DOHH2 (cell line): ENCODE measurements at regions not wholly inside any gene's neighbourhood (a gene's known extent, or its start where the extent isn't known, plus 50 kb on each side); places are given as distances from the start of the nearest gene placed in this dataset.

ENCODE experiments used
- EZH2phosphoT487 ChIP-seq: fragments of 200-600 bp; sonication (generic); IDR thresholded peaks from 2 replicates; pipeline ENCODE4 v1.6.1; 2017; ENCODE audit warnings: borderline replicate concordance, mild to moderate bottlenecking, antibody characterized with exemption, low read length, moderate library complexity, mixed read lengths
- TF ChIP-seq, protein P1 (sequence below): fragments of 200-600 bp; sonication (generic); IDR thresholded peaks from one replicate; pipeline ENCODE4 v1.5.1; 2014; ENCODE audit warnings: antibody characterized with exemption, mild to moderate bottlenecking, low read depth, low read length; ENCODE audit not compliant: poor library complexity, severe bottlenecking

- TF ChIP-seq, protein P1, sequence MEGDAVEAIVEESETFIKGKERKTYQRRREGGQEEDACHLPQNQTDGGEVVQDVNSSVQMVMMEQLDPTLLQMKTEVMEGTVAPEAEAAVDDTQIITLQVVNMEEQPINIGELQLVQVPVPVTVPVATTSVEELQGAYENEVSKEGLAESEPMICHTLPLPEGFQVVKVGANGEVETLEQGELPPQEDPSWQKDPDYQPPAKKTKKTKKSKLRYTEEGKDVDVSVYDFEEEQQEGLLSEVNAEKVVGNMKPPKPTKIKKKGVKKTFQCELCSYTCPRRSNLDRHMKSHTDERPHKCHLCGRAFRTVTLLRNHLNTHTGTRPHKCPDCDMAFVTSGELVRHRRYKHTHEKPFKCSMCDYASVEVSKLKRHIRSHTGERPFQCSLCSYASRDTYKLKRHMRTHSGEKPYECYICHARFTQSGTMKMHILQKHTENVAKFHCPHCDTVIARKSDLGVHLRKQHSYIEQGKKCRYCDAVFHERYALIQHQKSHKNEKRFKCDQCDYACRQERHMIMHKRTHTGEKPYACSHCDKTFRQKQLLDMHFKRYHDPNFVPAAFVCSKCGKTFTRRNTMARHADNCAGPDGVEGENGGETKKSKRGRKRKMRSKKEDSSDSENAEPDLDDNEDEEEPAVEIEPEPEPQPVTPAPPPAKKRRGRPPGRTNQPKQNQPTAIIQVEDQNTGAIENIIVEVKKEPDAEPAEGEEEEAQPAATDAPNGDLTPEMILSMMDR: no peak
- TF ChIP-seq EZH2phosphoT487: no peak
Measured at GRCh38 chr4:149956678-149957077, 121.6 kb upstream of the DCLK2 start.
